GM06990 (cell line): ENCODE measurements at regions not wholly inside any gene's neighbourhood (a gene's known extent, or its start where the extent isn't known, plus 50 kb on each side); places are given as distances from the start of the nearest gene placed in this dataset.

Experiments
- DNase-seq: peaks from one replicate; pipeline ENCODE4 v3.0.0-alpha.2; 2011; ENCODE audit not compliant: insufficient read length; ENCODE audit errors: extremely low read depth
- H3K27me3 ChIP-seq: replicated peaks from 2 replicates; pipeline ENCODE4 v1.6.0; 2011; ENCODE audit warnings: low read length; ENCODE audit not compliant: control insufficient read depth, insufficient read depth
- H3K36me3 ChIP-seq: 2 replicates; pipeline ENCODE4 v1.5.1; 2011; ENCODE audit warnings: low read length; ENCODE audit not compliant: control insufficient read depth, insufficient read depth
- H3K4me3 ChIP-seq: replicated peaks from 2 replicates; pipeline ENCODE4 v1.5.1; 2011; ENCODE audit warnings: low read depth, mild to moderate bottlenecking, control low read depth, low read length
- TF ChIP-seq, protein P1 (sequence below): IDR thresholded peaks from 2 replicates; pipeline ENCODE4 v1.5.1; 2011; ENCODE audit warnings: low read length, control low read depth, mild to moderate bottlenecking, inconsistent platforms; ENCODE audit not compliant: insufficient read depth, poor library complexity, severe bottlenecking

DNA sequence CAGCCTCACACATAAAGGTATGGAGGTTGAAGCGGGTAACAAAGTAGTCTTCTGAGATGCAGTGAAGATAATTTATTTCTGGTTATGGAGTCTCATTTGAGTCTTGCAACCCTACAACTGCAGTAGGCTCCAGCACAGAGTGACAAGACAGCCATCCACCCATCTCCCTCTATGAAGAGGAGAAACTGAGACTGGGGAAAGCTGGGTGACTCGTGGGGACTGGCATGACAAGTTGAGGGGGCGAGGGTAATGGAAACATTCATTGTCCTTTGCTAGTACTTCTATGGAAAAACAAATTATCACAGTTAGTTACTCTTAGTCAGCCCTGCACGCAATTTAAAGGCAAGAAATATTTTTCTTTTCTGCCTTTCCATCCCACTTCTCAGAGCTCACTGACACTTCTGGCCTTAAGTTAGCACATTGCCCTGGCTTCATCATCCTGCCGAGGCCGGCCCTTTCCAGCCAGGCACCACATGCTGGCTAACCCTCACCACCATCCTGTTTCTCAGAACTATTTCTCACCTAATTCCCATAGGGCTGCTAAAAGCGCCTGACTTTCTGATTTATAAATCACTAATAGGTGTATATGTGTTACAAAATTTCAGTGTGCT, 361.1 kb downstream of the ETS1 start:
- no peak for DNase-seq
- no peaks in the 10 kb centered on the region for H3K36me3 ChIP-seq
- no peak overlapping the region for H3K4me3 ChIP-seq
- no peaks in the 10 kb centered on the region for H3K27me3 ChIP-seq
- TF ChIP-seq, protein P1, sequence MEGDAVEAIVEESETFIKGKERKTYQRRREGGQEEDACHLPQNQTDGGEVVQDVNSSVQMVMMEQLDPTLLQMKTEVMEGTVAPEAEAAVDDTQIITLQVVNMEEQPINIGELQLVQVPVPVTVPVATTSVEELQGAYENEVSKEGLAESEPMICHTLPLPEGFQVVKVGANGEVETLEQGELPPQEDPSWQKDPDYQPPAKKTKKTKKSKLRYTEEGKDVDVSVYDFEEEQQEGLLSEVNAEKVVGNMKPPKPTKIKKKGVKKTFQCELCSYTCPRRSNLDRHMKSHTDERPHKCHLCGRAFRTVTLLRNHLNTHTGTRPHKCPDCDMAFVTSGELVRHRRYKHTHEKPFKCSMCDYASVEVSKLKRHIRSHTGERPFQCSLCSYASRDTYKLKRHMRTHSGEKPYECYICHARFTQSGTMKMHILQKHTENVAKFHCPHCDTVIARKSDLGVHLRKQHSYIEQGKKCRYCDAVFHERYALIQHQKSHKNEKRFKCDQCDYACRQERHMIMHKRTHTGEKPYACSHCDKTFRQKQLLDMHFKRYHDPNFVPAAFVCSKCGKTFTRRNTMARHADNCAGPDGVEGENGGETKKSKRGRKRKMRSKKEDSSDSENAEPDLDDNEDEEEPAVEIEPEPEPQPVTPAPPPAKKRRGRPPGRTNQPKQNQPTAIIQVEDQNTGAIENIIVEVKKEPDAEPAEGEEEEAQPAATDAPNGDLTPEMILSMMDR: no peak

DNA sequence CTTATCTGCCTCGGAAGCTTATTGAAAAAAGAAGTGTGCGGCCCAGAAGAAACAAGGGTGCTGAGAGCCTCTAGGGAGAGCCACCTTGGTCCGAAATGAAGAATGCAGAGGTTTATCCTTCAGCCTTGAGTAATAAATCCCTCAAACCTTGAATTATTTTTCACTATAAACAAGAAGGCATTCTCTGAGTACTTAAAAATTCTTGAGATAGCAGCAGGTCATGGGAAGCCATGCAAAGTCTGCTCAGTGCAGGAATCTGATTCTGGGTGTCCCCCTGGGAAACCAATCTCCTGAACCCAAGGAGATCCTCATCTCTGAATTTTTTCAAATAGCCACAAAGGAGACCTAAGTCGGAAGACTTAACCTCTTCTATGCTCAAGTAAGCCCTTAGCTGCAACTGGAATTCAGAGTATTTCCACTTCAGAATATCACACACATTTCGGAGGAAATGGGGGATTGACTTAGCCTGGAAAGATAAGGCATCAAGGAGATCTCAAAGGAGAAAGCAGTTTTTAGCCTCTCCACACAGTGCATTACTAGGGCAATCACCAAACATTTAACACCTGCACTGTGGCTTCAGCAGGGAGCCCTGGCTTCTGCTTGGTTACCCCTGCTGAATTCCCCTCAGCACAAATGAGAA, 365.0 kb downstream of the ETS1 start:
- TF ChIP-seq, protein P1: no peak
- no peaks in the 10 kb centered on the region for H3K36me3 ChIP-seq
- H3K4me3 ChIP-seq: no peak overlapping the region
- no peak for DNase-seq
- H3K27me3 ChIP-seq: no peaks in the 10 kb centered on the region

DNA sequence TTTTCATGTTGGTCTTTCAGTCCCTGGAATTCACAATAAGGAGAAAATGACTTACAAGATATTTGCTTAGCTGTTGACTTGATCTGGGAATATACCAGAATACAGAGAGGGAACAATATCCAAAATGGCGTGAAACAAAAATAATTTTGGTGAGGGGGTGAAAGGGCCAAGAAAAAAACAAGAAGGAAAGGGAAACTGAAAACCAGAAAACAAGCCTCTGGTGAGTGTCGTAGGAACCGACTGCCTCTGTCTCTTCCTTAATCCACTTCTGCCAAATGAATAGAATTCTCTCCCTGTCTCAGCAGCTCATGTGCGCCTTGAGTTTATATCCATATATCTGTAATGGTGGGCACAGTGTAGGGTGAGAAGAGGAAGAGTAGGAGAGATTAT, 367.6 kb downstream of the ETS1 start:
- TF ChIP-seq, protein P1: no peak
- H3K36me3 ChIP-seq: no peaks in the 10 kb centered on the region
- no peak for DNase-seq
- no peak overlapping the region for H3K4me3 ChIP-seq
- H3K27me3 ChIP-seq: no peaks in the 10 kb centered on the region

DNA sequence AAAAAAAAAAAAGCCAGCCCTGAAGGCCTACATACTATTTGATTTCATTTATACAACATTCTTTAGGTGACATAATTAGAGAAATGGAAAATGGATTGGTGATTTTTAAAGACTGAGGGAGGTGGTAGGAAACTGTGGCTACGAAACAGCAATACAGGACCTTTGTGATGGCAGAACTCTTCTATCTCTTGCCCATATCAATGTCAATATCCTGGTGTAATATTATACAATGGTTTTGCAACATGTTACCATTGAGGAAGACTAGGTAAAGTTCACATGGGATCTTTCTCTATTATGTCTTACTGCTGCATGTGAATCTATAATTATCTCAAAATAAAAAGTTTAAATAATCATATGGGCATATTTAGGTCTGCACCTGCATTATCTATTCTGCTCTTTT, 371.2 kb downstream of the ETS1 start:
- no peaks in the 10 kb centered on the region; the same call in 1 of the 2 replicates for H3K27me3 ChIP-seq
- TF ChIP-seq, protein P1: no peak

DNA sequence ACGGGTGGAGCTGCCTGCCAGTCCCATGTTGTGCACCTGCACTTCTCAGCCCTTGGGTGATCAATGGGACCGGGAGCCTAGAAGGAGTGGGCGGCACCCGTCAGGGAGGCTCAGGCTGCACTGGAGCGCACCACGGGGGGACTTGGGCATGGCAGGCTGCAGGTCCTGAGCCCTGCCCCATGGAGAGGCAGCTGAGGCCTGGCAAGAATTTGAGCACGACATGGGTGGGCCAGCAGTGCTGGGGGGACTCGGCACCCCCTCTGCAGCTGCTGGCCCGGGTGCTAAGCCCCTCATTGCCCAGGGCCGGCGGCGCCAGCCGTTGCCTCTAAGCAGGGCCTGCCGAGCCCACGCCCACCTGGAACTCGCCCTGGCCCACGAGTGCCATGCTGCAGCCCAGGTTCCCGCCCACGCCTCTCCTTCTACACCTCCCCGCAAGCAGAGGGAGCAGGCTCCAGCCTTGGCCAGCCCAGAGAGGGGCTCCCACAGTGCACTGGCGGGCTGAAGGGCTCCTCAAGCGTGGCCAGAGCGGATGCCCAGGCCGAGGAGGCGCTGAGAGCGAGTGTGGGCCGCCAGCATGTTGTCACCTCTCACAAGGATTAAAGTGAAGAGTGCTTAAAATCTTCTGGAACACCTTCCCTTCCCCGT, 372.0 kb downstream of the ETS1 start:
- Histone ChIP-seq H3K27me3 (no peaks in the 10 kb centered on the region; the same call in none of the 2 replicates), H3K4me3 (no peak overlapping the region), H3K36me3 (no peaks in the 10 kb centered on the region)
- no peak for DNase-seq
- TF ChIP-seq, protein P1: no peak

More for the DNA sequence above, 371.2 kb downstream of the ETS1 start:
- no peak for DNase-seq
- Histone ChIP-seq H3K4me3 (no peak overlapping the region), H3K36me3 (no peaks in the 10 kb centered on the region)
